Dendritic cell treated with granulocyte-macrophage colony-stimulating factor and Interleukin-4, amounts not matched to agents 40 ng/mL and 50 ng/mL, for 4 days (primary cell): ENCODE measurements at regions not wholly inside any gene's neighbourhood (a gene's known extent, or its start where the extent isn't known, plus 50 kb on each side); places are given as distances from the start of the nearest gene placed in this dataset.

ENCODE experiments used
- H3K27ac Mint-ChIP-seq: one replicate; pipeline ENCODE4 v1.8.0; 2022; ENCODE audit warnings: mild to moderate bottlenecking, mixed read lengths
- H3K27me3 Mint-ChIP-seq: one replicate; pipeline ENCODE4 v1.8.0; 2022; ENCODE audit warnings: mild to moderate bottlenecking, mixed read lengths
- H3K36me3 Mint-ChIP-seq: one replicate; pipeline ENCODE4 v1.8.0; 2022; ENCODE audit warnings: low read depth, mixed read lengths
- H3K4me1 Mint-ChIP-seq: one replicate; pipeline ENCODE4 v1.8.0; 2022; ENCODE audit warnings: low read depth, mixed read lengths
- H3K4me3 Mint-ChIP-seq: one replicate; pipeline ENCODE4 v1.8.0; 2022; ENCODE audit warnings: mild to moderate bottlenecking, moderate library complexity, mixed read lengths
- H3K9me3 Mint-ChIP-seq: one replicate; pipeline ENCODE4 v1.8.0; 2022; ENCODE audit warnings: mixed read lengths
- intact Hi-C: fragments of 100-400 bp; cut with micrococcal nuclease; formaldehyde crosslinking; loops from one replicate; pipeline ENCODE4 v1.15.0; 2022

GRCh38 chr2:200148366-200148765 is 158.1 kb upstream of the SPATS2L start:
- Mint-ChIP-seq H3K27ac (no peak overlapping the region), H3K36me3 (no peaks in the 10 kb centered on the region), H3K4me3 (no peak overlapping the region), H3K9me3 (peaks cover 60% of the 10 kb centered on the region), H3K4me1 (peaks cover 6% of the 10 kb centered on the region), H3K27me3 (peaks cover 3% of the 10 kb centered on the region)
- intact Hi-C loops: no loop called here

GRCh38 chr2:200150411-200151086 is 155.9 kb upstream of the SPATS2L start:
- H3K27me3 Mint-ChIP-seq: peaks cover 3% of the 10 kb centered on the region
- H3K9me3 Mint-ChIP-seq: peaks cover 38% of the 10 kb centered on the region

GRCh38 chr2:200155652-200156051 is 150.8 kb upstream of the SPATS2L start:
- intact Hi-C loops: no loop called here
- Mint-ChIP-seq H3K9me3 (peaks cover 24% of the 10 kb centered on the region), H3K4me3 (no peak overlapping the region), H3K4me1 (peaks cover 11% of the 10 kb centered on the region), H3K36me3 (no peaks in the 10 kb centered on the region), H3K27ac (no peak overlapping the region), H3K27me3 (no peaks in the 10 kb centered on the region)

More at GRCh38 chr2:200150411-200151086, 155.9 kb upstream of the SPATS2L start:
- intact Hi-C loops: no loop called here
- H3K4me1 Mint-ChIP-seq: peaks cover 6% of the 10 kb centered on the region
- H3K27ac Mint-ChIP-seq: no peak overlapping the region
- no peak overlapping the region for H3K4me3 Mint-ChIP-seq
- no peaks in the 10 kb centered on the region for H3K36me3 Mint-ChIP-seq

GRCh38 chr2:200156166-200156835 is 150.2 kb upstream of the SPATS2L start:
- no peaks in the 10 kb centered on the region for H3K36me3 Mint-ChIP-seq
- intact Hi-C loops: no loop called here
- no peak overlapping the region for H3K4me3 Mint-ChIP-seq

GRCh38 chr2:200158647-200159356 is 147.7 kb upstream of the SPATS2L start:
- Mint-ChIP-seq H3K4me3 (no peak overlapping the region), H3K36me3 (no peaks in the 10 kb centered on the region), H3K4me1 (peaks cover 21% of the 10 kb centered on the region), H3K27me3 (no peaks in the 10 kb centered on the region), H3K27ac (no peak overlapping the region), H3K9me3 (peaks cover 2% of the 10 kb centered on the region)
- intact Hi-C loops: no loop called here

More at GRCh38 chr2:200156166-200156835, 150.2 kb upstream of the SPATS2L start:
- no peaks in the 10 kb centered on the region for H3K27me3 Mint-ChIP-seq
- H3K27ac Mint-ChIP-seq: no peak overlapping the region
- H3K4me1 Mint-ChIP-seq: peaks cover 11% of the 10 kb centered on the region
- peaks cover 18% of the 10 kb centered on the region for H3K9me3 Mint-ChIP-seq

- H3K4me1 Mint-ChIP-seq: peaks cover 26% of the 10 kb centered on the region
- no peaks in the 10 kb centered on the region for H3K27me3 Mint-ChIP-seq
- intact Hi-C loops: no loop called here
- no peak overlapping the region for H3K4me3 Mint-ChIP-seq
- H3K27ac Mint-ChIP-seq: no peak overlapping the region
- H3K9me3 Mint-ChIP-seq: peaks cover 7% of the 10 kb centered on the region
- H3K36me3 Mint-ChIP-seq: no peaks in the 10 kb centered on the region
These were observed 147.2 kb upstream of the SPATS2L start for GRCh38 chr2:200159357-200159707.

GRCh38 chr2:200159829-200160781 is 146.4 kb upstream of the SPATS2L start:
- no peak overlapping the region for H3K27ac Mint-ChIP-seq
- no peak overlapping the region for H3K4me3 Mint-ChIP-seq
- peaks cover 8% of the 10 kb centered on the region for H3K9me3 Mint-ChIP-seq
- peaks cover 27% of the 10 kb centered on the region for H3K4me1 Mint-ChIP-seq
- peaks cover under 1% of the 10 kb centered on the region for H3K36me3 Mint-ChIP-seq
- intact Hi-C loops: loop anchor here (5.0 kb wide), 1 partner anchor 37 kb away; no protein-coding TSS in a partner anchor
- peaks cover under 1% of the 10 kb centered on the region for H3K27me3 Mint-ChIP-seq

- no peak overlapping the region for H3K27ac Mint-ChIP-seq
- H3K9me3 Mint-ChIP-seq: peaks cover 17% of the 10 kb centered on the region
- H3K4me1 Mint-ChIP-seq: peaks cover 27% of the 10 kb centered on the region
- H3K27me3 Mint-ChIP-seq: peaks cover 2% of the 10 kb centered on the region
- H3K4me3 Mint-ChIP-seq: no peak overlapping the region
- intact Hi-C loops: loop anchor here (5.0 kb wide), 1 partner anchor 36 kb away; no protein-coding TSS in a partner anchor
- peaks cover 4% of the 10 kb centered on the region for H3K36me3 Mint-ChIP-seq
These were observed 145.0 kb upstream of the SPATS2L start for GRCh38 chr2:200161458-200161857.

GRCh38 chr2:200165687-200166086 is 140.8 kb upstream of the SPATS2L start:
- Mint-ChIP-seq H3K27me3 (peaks cover 2% of the 10 kb centered on the region), H3K27ac (no peak overlapping the region), H3K4me1 (peaks cover 35% of the 10 kb centered on the region), H3K4me3 (no peak overlapping the region), H3K9me3 (peaks cover 21% of the 10 kb centered on the region), H3K36me3 (peaks cover 4% of the 10 kb centered on the region)
- intact Hi-C loops: no loop called here

GRCh38 chr2:200168641-200169555 is 137.6 kb upstream of the SPATS2L start:
- intact Hi-C loops: no loop called here

GRCh38 chr2:200170221-200170620 is 136.3 kb upstream of the SPATS2L start:
- Mint-ChIP-seq H3K4me3 (no peak overlapping the region), H3K27me3 (peaks cover 4% of the 10 kb centered on the region), H3K27ac (no peak overlapping the region), H3K9me3 (peaks cover 26% of the 10 kb centered on the region), H3K4me1 (peaks cover 18% of the 10 kb centered on the region), H3K36me3 (peaks cover 3% of the 10 kb centered on the region)
- intact Hi-C loops: no loop called here

More at GRCh38 chr2:200168641-200169555, 137.6 kb upstream of the SPATS2L start:
- Mint-ChIP-seq H3K27me3 (peaks cover 6% of the 10 kb centered on the region), H3K4me1 (peaks cover 23% of the 10 kb centered on the region), H3K4me3 (no peak overlapping the region), H3K27ac (no peak overlapping the region), H3K9me3 (peaks cover 31% of the 10 kb centered on the region), H3K36me3 (peaks cover 4% of the 10 kb centered on the region)

- peaks cover 4% of the 10 kb centered on the region for H3K27me3 Mint-ChIP-seq
- H3K27ac Mint-ChIP-seq: no peak overlapping the region
- H3K4me1 Mint-ChIP-seq: peaks cover 20% of the 10 kb centered on the region
- no peak overlapping the region for H3K4me3 Mint-ChIP-seq
- peaks cover 17% of the 10 kb centered on the region for H3K9me3 Mint-ChIP-seq
- intact Hi-C loops: no loop called here
- no peaks in the 10 kb centered on the region for H3K36me3 Mint-ChIP-seq
These were observed 134.6 kb upstream of the SPATS2L start for GRCh38 chr2:200171731-200172482.
